ENCODE measurements at regions not wholly inside any gene's neighbourhood (a gene's known extent, or its start where the extent isn't known, plus 50 kb on each side); places are given as distances from the start of the nearest gene placed in this dataset.
"Not testable (repeated sequence)": the region's sequence is repeated elsewhere in the genome, so short reads cannot be mapped to it uniquely, and the experiment has no call there.

- TF ChIP-seq CTCF (IDR thresholded peaks at IDR 0.05; ENCODE audit: control insufficient read depth, insufficient read depth, low read depth, low read length, missing control alignments) = no peak
- DNase-seq (ENCODE audit: low read depth) = no peak
- H3K4me3 ChIP-seq (ENCODE audit: control insufficient read depth, low read depth, low read length) = no peak overlapping the region
These were observed 70.5 kb upstream of the PRL start for GRCh38 chr6:22367346-22367745.

- no peak for TF ChIP-seq CTCF (IDR thresholded peaks at IDR 0.05; ENCODE audit: control insufficient read depth, insufficient read depth, low read depth, low read length, missing control alignments)
- no peak overlapping the region for H3K4me3 ChIP-seq (ENCODE audit: control insufficient read depth, low read depth, low read length)
- no peak for DNase-seq (ENCODE audit: low read depth)
These were observed 72.0 kb upstream of the PRL start for GRCh38 chr6:22368794-22369193.

GRCh38 chr6:22372922-22373321 is 76.1 kb upstream of the PRL start:
- H3K4me3 ChIP-seq (ENCODE audit: control insufficient read depth, low read depth, low read length) = no peak overlapping the region
- DNase-seq (ENCODE audit: low read depth) = no peak
- TF ChIP-seq CTCF (IDR thresholded peaks at IDR 0.05; ENCODE audit: control insufficient read depth, insufficient read depth, low read depth, low read length, missing control alignments) = no peak

GRCh38 chr6:22374950-22375349 is 78.1 kb upstream of the PRL start:
- DNase-seq (ENCODE audit: low read depth); H3K4me3 ChIP-seq (ENCODE audit: control insufficient read depth, low read depth, low read length): not testable (repeated sequence)

- DNase-seq (ENCODE audit: low read depth); H3K4me3 ChIP-seq (ENCODE audit: control insufficient read depth, low read depth, low read length): not testable (repeated sequence)
These were observed 79.5 kb upstream of the PRL start for GRCh38 chr6:22376293-22376692.

- H3K4me3 ChIP-seq (ENCODE audit: control insufficient read depth, low read depth, low read length); DNase-seq (ENCODE audit: low read depth): not testable (repeated sequence)
These were observed 81.7 kb upstream of the PRL start for GRCh38 chr6:22378536-22378935.

- no peak for TF ChIP-seq CTCF (IDR thresholded peaks at IDR 0.05; ENCODE audit: control insufficient read depth, insufficient read depth, low read depth, low read length, missing control alignments)
- no peak overlapping the region for H3K4me3 ChIP-seq (ENCODE audit: control insufficient read depth, low read depth, low read length)
- DNase-seq (ENCODE audit: low read depth) = no peak
These were observed 83.4 kb upstream of the PRL start for GRCh38 chr6:22380236-22380635.

- DNase-seq (ENCODE audit: low read depth) = no peak
- TF ChIP-seq CTCF (IDR thresholded peaks at IDR 0.05; ENCODE audit: control insufficient read depth, insufficient read depth, low read depth, low read length, missing control alignments) = no peak
- H3K4me3 ChIP-seq (ENCODE audit: control insufficient read depth, low read depth, low read length) = no peak overlapping the region
These were observed 85.2 kb upstream of the PRL start for GRCh38 chr6:22381845-22382544.

All from AG09309 (cell line).